ENCODE measurements at regions not wholly inside any gene's neighbourhood (a gene's known extent, or its start where the extent isn't known, plus 50 kb on each side); places are given as distances from the start of the nearest gene placed in this dataset.

- Histone ChIP-seq H3K4me3 (ENCODE audit: low read depth in 1 of 2, low read length in 2 of 2) (no peak overlapping the region), H3K9ac (ENCODE audit: low read depth in 1 of 2, low read length in 2 of 2) (no peak overlapping the region), H3K9me3 (ENCODE audit: control insufficient read depth in 1 of 2, low read length in 2 of 2) (no peaks in the 10 kb centered on the region), H3K27me3 (ENCODE audit: control insufficient read depth in 1 of 2, insufficient read depth in 2 of 2, low read length in 2 of 2) (no peaks in the 10 kb centered on the region), H3K27ac (ENCODE audit: low read depth, low read length) (no peak overlapping the region), H3K36me3 (ENCODE audit: control insufficient read depth in 1 of 2, insufficient read depth in 2 of 2, low read length in 2 of 2) (no peaks in the 10 kb centered on the region), H3K4me1 (ENCODE audit: control insufficient read depth in 1 of 2, insufficient read depth in 2 of 2, low read length in 2 of 2) (peaks cover 17 to 28% of the 10 kb centered on the region in 2 donors)
These were observed 71.5 kb upstream of the ANXA1 start for GRCh38 chr9:73080110-73080694.

- H3K27me3 ChIP-seq (ENCODE audit: control insufficient read depth in 1 of 2, insufficient read depth in 2 of 2, low read length in 2 of 2): no peaks in the 10 kb centered on the region
- no peaks in the 10 kb centered on the region for H3K9me3 ChIP-seq (ENCODE audit: control insufficient read depth in 1 of 2, low read length in 2 of 2)
- no peak overlapping the region for H3K9ac ChIP-seq (ENCODE audit: low read depth in 1 of 2, low read length in 2 of 2)
- peaks cover 17 to 28% of the 10 kb centered on the region in 2 donors for H3K4me1 ChIP-seq (ENCODE audit: control insufficient read depth in 1 of 2, insufficient read depth in 2 of 2, low read length in 2 of 2)
- no peak overlapping the region for H3K4me3 ChIP-seq (ENCODE audit: low read depth in 1 of 2, low read length in 2 of 2)
- no peak overlapping the region for H3K27ac ChIP-seq (ENCODE audit: low read depth, low read length)
- H3K36me3 ChIP-seq (ENCODE audit: control insufficient read depth in 1 of 2, insufficient read depth in 2 of 2, low read length in 2 of 2): no peaks in the 10 kb centered on the region
These were observed 72.3 kb upstream of the ANXA1 start for GRCh38 chr9:73079326-73079725.

- no peaks in the 10 kb centered on the region for H3K27me3 ChIP-seq (ENCODE audit: control insufficient read depth in 1 of 2, insufficient read depth in 2 of 2, low read length in 2 of 2)
- H3K4me1 ChIP-seq (ENCODE audit: control insufficient read depth in 1 of 2, insufficient read depth in 2 of 2, low read length in 2 of 2): peaks cover 11 to 19% of the 10 kb centered on the region in 2 donors
- no peaks in the 10 kb centered on the region for H3K9me3 ChIP-seq (ENCODE audit: control insufficient read depth in 1 of 2, low read length in 2 of 2)
- H3K36me3 ChIP-seq (ENCODE audit: control insufficient read depth in 1 of 2, insufficient read depth in 2 of 2, low read length in 2 of 2): no peaks in the 10 kb centered on the region
- H3K4me3 ChIP-seq (ENCODE audit: low read depth in 1 of 2, low read length in 2 of 2): no peak overlapping the region
- no peak overlapping the region for H3K9ac ChIP-seq (ENCODE audit: low read depth in 1 of 2, low read length in 2 of 2)
- H3K27ac ChIP-seq (ENCODE audit: low read depth, low read length): no peak overlapping the region
These were observed 74.0 kb upstream of the ANXA1 start for GRCh38 chr9:73077625-73078030.

DNA sequence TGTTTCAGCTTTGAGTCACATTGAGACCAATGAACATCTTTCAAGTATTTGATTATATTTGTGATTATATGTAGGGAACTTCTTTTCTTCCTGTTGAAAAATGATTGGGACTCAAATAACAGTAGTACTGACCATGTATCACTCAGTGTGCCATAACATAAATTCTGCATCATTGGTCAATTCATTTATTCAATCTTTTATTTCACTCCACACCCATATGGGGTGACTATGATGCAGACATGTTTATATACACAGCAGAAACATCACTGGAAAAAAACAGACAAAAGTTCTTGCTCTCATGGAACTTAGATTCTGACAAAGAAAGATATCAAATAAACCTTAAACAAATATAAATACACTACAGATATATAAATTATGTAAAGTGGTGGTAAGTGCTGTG is 74.7 kb upstream of the ANXA1 start:
- no peak overlapping the region for H3K27ac ChIP-seq (ENCODE audit: low read depth, low read length)
- H3K9me3 ChIP-seq (ENCODE audit: control insufficient read depth in 1 of 2, low read length in 2 of 2): no peaks in the 10 kb centered on the region
- H3K36me3 ChIP-seq (ENCODE audit: control insufficient read depth in 1 of 2, insufficient read depth in 2 of 2, low read length in 2 of 2): no peaks in the 10 kb centered on the region
- H3K4me3 ChIP-seq (ENCODE audit: low read depth in 1 of 2, low read length in 2 of 2): no peak overlapping the region
- peaks cover 11 to 19% of the 10 kb centered on the region in 2 donors for H3K4me1 ChIP-seq (ENCODE audit: control insufficient read depth in 1 of 2, insufficient read depth in 2 of 2, low read length in 2 of 2)
- no peaks in the 10 kb centered on the region for H3K27me3 ChIP-seq (ENCODE audit: control insufficient read depth in 1 of 2, insufficient read depth in 2 of 2, low read length in 2 of 2)
- H3K9ac ChIP-seq (ENCODE audit: low read depth in 1 of 2, low read length in 2 of 2): no peak overlapping the region

DNA sequence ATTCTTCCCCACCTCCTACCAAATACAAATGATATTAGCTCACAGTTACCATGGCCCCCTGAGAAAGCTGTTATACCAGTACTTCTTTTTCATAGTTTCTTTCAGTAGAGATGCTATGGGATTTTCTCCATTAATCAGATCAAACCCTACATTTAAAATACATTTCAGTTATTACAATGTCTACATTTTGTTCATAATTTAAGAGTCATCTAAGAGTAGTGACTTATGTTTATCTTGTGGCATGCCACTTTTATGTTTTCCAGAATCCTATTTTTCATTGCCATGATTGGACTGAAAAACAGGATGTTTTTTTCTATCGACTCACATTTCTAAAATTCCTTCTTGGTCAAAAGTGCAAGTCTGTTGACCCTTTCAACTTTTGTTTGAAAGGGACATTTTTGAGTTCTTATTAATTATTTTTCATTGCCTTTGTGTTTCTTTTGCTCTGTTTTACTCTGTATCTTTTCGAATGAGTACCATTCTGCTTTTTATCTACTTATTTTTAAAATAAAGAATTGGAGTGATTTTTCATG is 77.4 kb upstream of the ANXA1 start:
- Histone ChIP-seq H3K9ac (ENCODE audit: low read depth in 1 of 2, low read length in 2 of 2) (no peak overlapping the region), H3K9me3 (ENCODE audit: control insufficient read depth in 1 of 2, low read length in 2 of 2) (no peaks in the 10 kb centered on the region), H3K4me1 (ENCODE audit: control insufficient read depth in 1 of 2, insufficient read depth in 2 of 2, low read length in 2 of 2) (peaks cover 0 to 6% of the 10 kb centered on the region in 2 donors), H3K27ac (ENCODE audit: low read depth, low read length) (no peak overlapping the region), H3K4me3 (ENCODE audit: low read depth in 1 of 2, low read length in 2 of 2) (no peak overlapping the region), H3K36me3 (ENCODE audit: control insufficient read depth in 1 of 2, insufficient read depth in 2 of 2, low read length in 2 of 2) (no peaks in the 10 kb centered on the region), H3K27me3 (ENCODE audit: control insufficient read depth in 1 of 2, insufficient read depth in 2 of 2, low read length in 2 of 2) (no peaks in the 10 kb centered on the region)

- H3K4me3 ChIP-seq (ENCODE audit: low read depth in 1 of 2, low read length in 2 of 2): no peak overlapping the region
- H3K27ac ChIP-seq (ENCODE audit: low read depth, low read length): no peak overlapping the region
These were observed 78.1 kb upstream of the ANXA1 start for GRCh38 chr9:73073337-73074175.

DNA sequence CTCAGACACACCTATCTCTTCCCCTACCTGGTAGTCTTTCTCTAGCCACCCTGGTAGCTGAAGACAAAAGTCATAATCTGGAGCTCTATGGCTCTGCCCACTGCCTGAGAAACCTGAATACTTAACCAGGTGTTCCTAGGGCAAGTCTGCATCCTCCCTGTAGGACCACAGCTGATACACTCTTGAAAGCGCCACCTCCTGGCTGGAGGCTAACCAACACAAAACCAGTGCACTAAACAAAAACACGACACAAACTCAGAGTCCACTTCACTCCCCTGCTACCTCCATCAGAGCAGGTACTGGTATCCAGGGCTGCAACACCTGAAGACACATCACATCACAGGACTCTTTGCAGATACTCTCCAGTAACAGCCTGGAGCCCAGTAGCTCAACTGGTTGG is 84.6 kb upstream of the ANXA1 start:
- Histone ChIP-seq H3K4me3 (ENCODE audit: low read depth in 1 of 2, low read length in 2 of 2) (no peak overlapping the region), H3K27me3 (ENCODE audit: control insufficient read depth in 1 of 2, insufficient read depth in 2 of 2, low read length in 2 of 2) (no peaks in the 10 kb centered on the region)

More at GRCh38 chr9:73073337-73074175, 78.1 kb upstream of the ANXA1 start:
- no peaks in the 10 kb centered on the region for H3K9me3 ChIP-seq (ENCODE audit: control insufficient read depth in 1 of 2, low read length in 2 of 2)
- peaks cover 0 to 6% of the 10 kb centered on the region in 2 donors for H3K4me1 ChIP-seq (ENCODE audit: control insufficient read depth in 1 of 2, insufficient read depth in 2 of 2, low read length in 2 of 2)
- H3K36me3 ChIP-seq (ENCODE audit: control insufficient read depth in 1 of 2, insufficient read depth in 2 of 2, low read length in 2 of 2): no peaks in the 10 kb centered on the region
- no peaks in the 10 kb centered on the region for H3K27me3 ChIP-seq (ENCODE audit: control insufficient read depth in 1 of 2, insufficient read depth in 2 of 2, low read length in 2 of 2)
- no peak overlapping the region for H3K9ac ChIP-seq (ENCODE audit: low read depth in 1 of 2, low read length in 2 of 2)

DNA sequence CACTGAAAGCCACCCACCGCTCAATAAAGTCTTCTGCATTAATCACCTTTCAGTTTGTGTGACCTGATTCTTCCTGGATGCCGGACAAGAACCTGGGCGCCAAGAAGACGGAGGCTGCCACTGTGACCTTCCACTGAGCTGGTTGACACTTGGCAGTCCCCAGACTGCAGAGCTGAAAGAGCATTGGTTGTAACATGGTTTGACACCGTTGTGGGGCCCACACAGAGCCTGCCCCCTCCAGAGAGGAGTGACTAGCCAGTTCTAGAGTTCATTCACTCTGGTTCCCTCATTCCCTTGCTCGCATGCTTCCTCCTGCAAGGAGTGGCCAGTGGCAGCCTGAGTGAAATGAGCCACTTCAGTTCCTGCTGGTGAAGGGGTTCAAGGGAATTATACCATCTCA is 86.2 kb upstream of the ANXA1 start:
- no peaks in the 10 kb centered on the region for H3K27me3 ChIP-seq (ENCODE audit: control insufficient read depth in 1 of 2, insufficient read depth in 2 of 2, low read length in 2 of 2)
- no peak overlapping the region for H3K4me3 ChIP-seq (ENCODE audit: low read depth in 1 of 2, low read length in 2 of 2)
- no peak overlapping the region for H3K27ac ChIP-seq (ENCODE audit: low read depth, low read length)
- H3K4me1 ChIP-seq (ENCODE audit: control insufficient read depth in 1 of 2, insufficient read depth in 2 of 2, low read length in 2 of 2): no peaks in the 10 kb centered on the region
- no peak overlapping the region for H3K9ac ChIP-seq (ENCODE audit: low read depth in 1 of 2, low read length in 2 of 2)
- no peaks in the 10 kb centered on the region for H3K9me3 ChIP-seq (ENCODE audit: control insufficient read depth in 1 of 2, low read length in 2 of 2)
- no peaks in the 10 kb centered on the region for H3K36me3 ChIP-seq (ENCODE audit: control insufficient read depth in 1 of 2, insufficient read depth in 2 of 2, low read length in 2 of 2)

More for the DNA sequence above, 84.6 kb upstream of the ANXA1 start:
- no peak overlapping the region for H3K9ac ChIP-seq (ENCODE audit: low read depth in 1 of 2, low read length in 2 of 2)
- no peaks in the 10 kb centered on the region for H3K36me3 ChIP-seq (ENCODE audit: control insufficient read depth in 1 of 2, insufficient read depth in 2 of 2, low read length in 2 of 2)
- no peaks in the 10 kb centered on the region for H3K4me1 ChIP-seq (ENCODE audit: control insufficient read depth in 1 of 2, insufficient read depth in 2 of 2, low read length in 2 of 2)
- no peaks in the 10 kb centered on the region for H3K9me3 ChIP-seq (ENCODE audit: control insufficient read depth in 1 of 2, low read length in 2 of 2)
- no peak overlapping the region for H3K27ac ChIP-seq (ENCODE audit: low read depth, low read length)

GRCh38 chr9:73064315-73064714 is 87.3 kb upstream of the ANXA1 start:
- no peak overlapping the region for H3K27ac ChIP-seq (ENCODE audit: low read depth, low read length)
- H3K4me1 ChIP-seq (ENCODE audit: control insufficient read depth in 1 of 2, insufficient read depth in 2 of 2, low read length in 2 of 2): no peaks in the 10 kb centered on the region
- no peak overlapping the region for H3K4me3 ChIP-seq (ENCODE audit: low read depth in 1 of 2, low read length in 2 of 2)
- no peaks in the 10 kb centered on the region for H3K27me3 ChIP-seq (ENCODE audit: control insufficient read depth in 1 of 2, insufficient read depth in 2 of 2, low read length in 2 of 2)
- no peak overlapping the region for H3K9ac ChIP-seq (ENCODE audit: low read depth in 1 of 2, low read length in 2 of 2)
- no peaks in the 10 kb centered on the region for H3K9me3 ChIP-seq (ENCODE audit: control insufficient read depth in 1 of 2, low read length in 2 of 2)
- H3K36me3 ChIP-seq (ENCODE audit: control insufficient read depth in 1 of 2, insufficient read depth in 2 of 2, low read length in 2 of 2): no peaks in the 10 kb centered on the region

GRCh38 chr9:73061146-73061545 is 90.5 kb upstream of the ANXA1 start:
- Histone ChIP-seq H3K27me3 (ENCODE audit: control insufficient read depth in 1 of 2, insufficient read depth in 2 of 2, low read length in 2 of 2) (no peaks in the 10 kb centered on the region), H3K4me3 (ENCODE audit: low read depth in 1 of 2, low read length in 2 of 2) (no peak overlapping the region), H3K9ac (ENCODE audit: low read depth in 1 of 2, low read length in 2 of 2) (no peak overlapping the region), H3K36me3 (ENCODE audit: control insufficient read depth in 1 of 2, insufficient read depth in 2 of 2, low read length in 2 of 2) (no peaks in the 10 kb centered on the region), H3K4me1 (ENCODE audit: control insufficient read depth in 1 of 2, insufficient read depth in 2 of 2, low read length in 2 of 2) (no peaks in the 10 kb centered on the region), H3K27ac (ENCODE audit: low read depth, low read length) (no peak overlapping the region), H3K9me3 (ENCODE audit: control insufficient read depth in 1 of 2, low read length in 2 of 2) (no peaks in the 10 kb centered on the region)

Measured in duodenal mucosa (tissue), 2 donors.